ACC112 (cell line): ENCODE measurements at regions not wholly inside any gene's neighbourhood (a gene's known extent, or its start where the extent isn't known, plus 50 kb on each side); places are given as distances from the start of the nearest gene placed in this dataset.

Experiments
- H2AFZ ChIP-seq: fragments of 200-600 bp; sonication (generic); one replicate; pipeline ENCODE4 v1.6.0; 2017; ENCODE audit warnings: antibody characterized with exemption, low read length; ENCODE audit not compliant: unreplicated experiment
- H3K27ac ChIP-seq: fragments of 200-600 bp; sonication (generic); 2 replicates; pipeline ENCODE4 v1.5.1; 2014; ENCODE audit warnings: low read depth, mild to moderate bottlenecking, antibody characterized with exemption, low read length, moderate library complexity
- H3K27me3 ChIP-seq: fragments of 200-600 bp; sonication (generic); 2 replicates; pipeline ENCODE4 v1.6.1; 2014; ENCODE audit warnings: mild to moderate bottlenecking, antibody characterized with exemption, low read length, moderate library complexity, mixed read lengths; ENCODE audit not compliant: insufficient read depth
- H3K36me3 ChIP-seq: fragments of 200-600 bp; sonication (generic); 2 replicates; pipeline ENCODE4 v1.6.1; 2016; ENCODE audit warnings: mild to moderate bottlenecking, antibody characterized with exemption, low read length, moderate library complexity, mixed read lengths; ENCODE audit not compliant: insufficient read depth
- H3K4me1 ChIP-seq: fragments of 200-600 bp; sonication (generic); one replicate; pipeline ENCODE4 v1.6.1; 2016; ENCODE audit warnings: low read length, mixed read lengths; ENCODE audit not compliant: insufficient read depth, unreplicated experiment, control insufficient read depth
- H3K4me3 ChIP-seq: fragments of 200-600 bp; sonication (generic); 2 replicates; pipeline ENCODE4 v1.5.1; 2014; ENCODE audit warnings: mild to moderate bottlenecking, low read depth, low read length
- H3K79me2 ChIP-seq: fragments of 200-600 bp; sonication (generic); one replicate; pipeline ENCODE4 v1.6.0; 2016; ENCODE audit warnings: low read length; ENCODE audit not compliant: control insufficient read depth, unreplicated experiment, insufficient read depth

DNA sequence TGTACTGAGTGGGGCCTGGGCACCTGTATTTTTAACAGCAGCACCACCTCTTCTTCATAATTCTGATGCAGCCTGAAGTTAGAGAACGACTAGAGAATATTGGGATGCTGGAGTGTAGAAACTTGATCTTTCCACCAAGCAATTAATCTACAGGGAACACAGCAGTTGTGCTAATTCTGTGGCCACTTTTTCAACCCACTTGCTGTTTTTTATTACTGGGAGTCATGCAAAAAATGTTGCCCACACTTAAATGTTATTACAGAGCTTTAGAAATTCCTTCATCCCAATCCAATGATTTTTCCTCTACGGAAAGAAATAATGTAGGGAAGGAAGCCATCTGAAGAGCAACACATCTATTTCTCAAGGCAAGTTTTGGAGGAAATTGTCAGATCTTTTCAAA, 190.9 kb upstream of the TUT7 start:
- Histone ChIP-seq H3K4me1 (peaks cover 13% of the 10 kb centered on the region), H3K79me2 (no peaks in the 10 kb centered on the region), H3K4me3 (no peak overlapping the region), H3K36me3 (no peaks in the 10 kb centered on the region), H2AFZ (no peak overlapping the region), H3K27me3 (no peaks in the 10 kb centered on the region), H3K27ac (no peak overlapping the region)

DNA sequence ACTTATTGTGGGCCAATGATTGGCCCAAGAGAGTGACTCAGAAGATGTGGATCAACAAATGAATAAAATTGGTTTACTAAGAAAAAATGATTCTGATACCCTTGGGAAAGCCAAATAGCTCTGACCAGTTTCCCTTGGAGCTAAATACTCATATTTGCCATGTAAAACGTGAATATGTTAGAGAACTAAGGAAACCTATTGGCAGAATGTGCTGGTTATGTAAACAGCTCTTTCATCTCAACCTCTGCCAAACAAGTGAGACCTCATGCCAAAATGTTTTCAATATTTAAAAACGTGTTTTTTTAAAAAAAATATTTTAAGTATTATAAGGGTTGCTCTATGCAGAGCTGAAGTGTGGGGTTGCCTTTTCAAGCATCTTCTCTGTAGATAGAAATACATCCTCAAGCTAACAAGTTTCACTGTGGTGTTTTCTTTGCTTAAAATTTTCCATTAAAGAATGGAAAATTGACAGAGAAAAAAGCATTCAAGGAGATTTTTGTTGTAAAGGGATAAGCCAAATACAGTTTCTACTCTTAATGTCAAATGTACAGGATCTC, 186.9 kb upstream of the TUT7 start:
- H3K4me1 ChIP-seq: no peaks in the 10 kb centered on the region
- H3K79me2 ChIP-seq: no peaks in the 10 kb centered on the region
- H3K27me3 ChIP-seq: no peaks in the 10 kb centered on the region
- no peaks in the 10 kb centered on the region for H3K36me3 ChIP-seq
- no peak overlapping the region for H2AFZ ChIP-seq
- no peak overlapping the region for H3K27ac ChIP-seq
- H3K4me3 ChIP-seq: no peak overlapping the region

DNA sequence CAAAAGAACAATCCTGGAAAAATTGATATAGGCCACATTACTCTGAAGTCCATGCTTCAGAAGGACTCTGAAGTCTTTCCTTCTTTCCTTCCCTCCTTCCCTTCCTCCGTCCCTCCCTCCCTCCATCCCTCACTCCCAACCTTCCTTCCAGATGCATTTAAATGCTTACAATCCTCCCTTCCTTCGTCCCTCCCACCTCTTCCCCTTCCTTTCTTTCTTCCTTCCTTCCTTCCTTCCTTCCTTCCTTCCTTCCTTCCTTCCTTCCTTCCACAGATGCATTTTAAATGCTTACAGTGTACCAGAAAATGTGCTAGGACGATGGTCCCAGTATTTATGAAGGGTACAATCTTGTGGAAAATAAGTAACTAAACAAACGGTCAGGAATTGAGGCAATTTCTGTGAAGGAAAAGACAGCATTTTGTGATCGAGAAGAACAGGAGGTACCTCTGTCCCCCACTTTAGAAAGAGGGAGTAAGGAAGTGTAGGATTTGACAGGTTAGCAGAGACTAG, 181.3 kb upstream of the TUT7 start:
- Histone ChIP-seq H3K4me3 (no peak overlapping the region), H3K27me3 (no peaks in the 10 kb centered on the region), H3K36me3 (no peaks in the 10 kb centered on the region), H3K27ac (no peak overlapping the region), H2AFZ (no peak overlapping the region), H3K4me1 (no peaks in the 10 kb centered on the region), H3K79me2 (no peaks in the 10 kb centered on the region)

DNA sequence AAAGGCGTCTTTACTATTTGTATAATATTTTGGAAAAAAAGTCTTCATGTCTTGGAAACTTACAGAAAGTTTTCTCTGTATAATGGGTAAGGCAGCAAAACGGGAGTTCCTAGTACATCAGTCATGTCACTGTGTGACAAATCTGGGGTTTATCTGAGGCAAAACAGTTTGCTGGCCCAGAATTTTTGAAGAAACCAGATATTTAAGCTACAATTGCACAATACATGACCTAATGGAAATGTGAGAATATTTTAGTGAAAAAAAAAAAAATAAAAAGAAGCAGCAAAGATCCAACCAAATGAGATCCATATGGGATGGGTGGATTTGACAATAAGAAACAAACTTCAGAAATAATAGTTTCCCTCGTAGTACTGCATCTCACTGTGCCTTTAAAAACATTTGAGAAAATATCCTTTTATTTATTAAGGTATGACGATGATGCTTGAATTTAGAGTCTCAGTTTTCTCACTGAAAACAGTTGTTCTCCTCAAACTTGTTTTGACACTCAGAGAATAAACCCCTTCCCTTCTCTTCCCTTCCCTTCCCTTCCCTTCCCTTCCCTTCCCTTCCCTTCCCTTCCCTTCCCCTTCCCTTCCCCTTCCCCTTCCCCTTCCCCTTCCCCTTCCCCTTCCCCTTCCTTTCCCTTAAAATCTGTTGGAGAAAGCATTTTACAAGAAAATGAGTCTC, 180.5 kb upstream of the TUT7 start:
- no peaks in the 10 kb centered on the region for H3K36me3 ChIP-seq
- H3K4me3 ChIP-seq: no peak overlapping the region
- H3K4me1 ChIP-seq: no peaks in the 10 kb centered on the region
- no peak overlapping the region for H2AFZ ChIP-seq
- no peak overlapping the region for H3K27ac ChIP-seq
- no peaks in the 10 kb centered on the region for H3K27me3 ChIP-seq
- H3K79me2 ChIP-seq: no peaks in the 10 kb centered on the region

DNA sequence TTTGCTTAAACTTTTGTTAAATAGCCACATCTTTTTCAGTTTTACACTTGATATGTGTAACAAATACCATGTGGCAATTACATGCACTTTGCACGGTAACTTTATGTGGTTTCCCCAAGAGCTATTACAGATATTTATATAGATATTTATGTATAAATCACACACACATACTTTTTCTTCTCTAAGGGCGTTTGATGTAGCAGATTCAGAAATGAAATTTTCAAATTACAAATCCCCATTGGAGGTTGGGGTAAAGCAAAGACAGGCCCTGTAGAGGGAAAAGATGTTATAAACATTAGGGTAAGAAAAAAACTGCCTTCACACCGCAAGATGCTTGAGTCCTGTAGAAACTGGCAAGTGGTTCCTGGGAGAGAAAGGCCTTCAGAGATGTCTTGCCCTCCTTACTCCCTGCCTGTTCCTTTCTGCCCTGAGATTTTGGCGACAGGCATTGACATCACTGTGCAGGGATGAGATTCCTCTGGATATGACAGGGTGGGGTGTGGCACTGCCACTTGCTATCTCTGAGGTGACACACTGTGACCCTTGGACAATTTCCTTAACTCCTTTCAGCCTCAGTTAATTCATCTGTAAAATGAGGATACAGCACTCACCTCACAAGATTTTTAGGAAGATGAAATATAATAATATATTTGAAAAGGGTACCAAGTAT, 177.9 kb upstream of the TUT7 start:
- no peak overlapping the region for H3K4me3 ChIP-seq
- no peaks in the 10 kb centered on the region for H3K79me2 ChIP-seq
- no peak overlapping the region for H3K27ac ChIP-seq
- no peak overlapping the region for H2AFZ ChIP-seq
- H3K27me3 ChIP-seq: peaks cover 8% of the 10 kb centered on the region; the same call in 1 of the 2 replicates
- H3K36me3 ChIP-seq: no peaks in the 10 kb centered on the region
- H3K4me1 ChIP-seq: no peaks in the 10 kb centered on the region

DNA sequence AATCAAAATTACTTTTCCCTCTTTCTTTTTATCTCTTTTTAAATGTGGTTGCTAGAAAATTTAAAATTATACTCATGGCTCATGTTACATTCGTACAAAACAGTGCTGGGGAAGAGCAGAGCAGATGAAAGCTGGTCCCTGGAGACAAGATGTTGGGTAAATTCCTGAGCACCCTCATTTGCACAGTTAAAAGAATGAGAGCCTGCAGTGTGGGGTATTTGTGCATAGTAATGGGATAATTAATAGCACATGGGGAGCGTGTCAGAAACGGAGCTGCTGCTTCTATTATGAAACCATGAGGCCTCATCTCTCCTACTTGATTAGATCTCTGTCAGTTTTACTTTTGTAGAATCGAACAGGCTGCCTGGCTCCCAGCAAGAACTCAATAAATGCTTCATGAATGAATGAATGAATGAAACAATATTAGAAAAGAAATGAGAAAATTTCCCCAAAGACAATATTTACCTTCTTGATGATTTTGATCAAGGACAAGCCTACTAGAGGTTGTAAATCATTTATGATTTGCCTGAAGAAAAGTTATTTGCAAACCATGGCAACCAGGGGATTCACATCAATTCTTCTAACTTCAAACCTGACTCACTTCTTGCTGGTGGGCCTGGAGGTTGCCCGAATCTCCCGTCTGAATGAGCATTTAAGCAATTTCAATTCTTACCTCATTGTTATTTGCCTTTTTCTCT, 177.2 kb upstream of the TUT7 start:
- H3K4me1 ChIP-seq: no peaks in the 10 kb centered on the region
- H3K79me2 ChIP-seq: no peaks in the 10 kb centered on the region
- H3K27me3 ChIP-seq: peaks cover 15% of the 10 kb centered on the region; the same call in 1 of the 2 replicates
- H3K27ac ChIP-seq: no peak overlapping the region
- no peak overlapping the region for H2AFZ ChIP-seq
- H3K36me3 ChIP-seq: no peaks in the 10 kb centered on the region
- no peak overlapping the region for H3K4me3 ChIP-seq

DNA sequence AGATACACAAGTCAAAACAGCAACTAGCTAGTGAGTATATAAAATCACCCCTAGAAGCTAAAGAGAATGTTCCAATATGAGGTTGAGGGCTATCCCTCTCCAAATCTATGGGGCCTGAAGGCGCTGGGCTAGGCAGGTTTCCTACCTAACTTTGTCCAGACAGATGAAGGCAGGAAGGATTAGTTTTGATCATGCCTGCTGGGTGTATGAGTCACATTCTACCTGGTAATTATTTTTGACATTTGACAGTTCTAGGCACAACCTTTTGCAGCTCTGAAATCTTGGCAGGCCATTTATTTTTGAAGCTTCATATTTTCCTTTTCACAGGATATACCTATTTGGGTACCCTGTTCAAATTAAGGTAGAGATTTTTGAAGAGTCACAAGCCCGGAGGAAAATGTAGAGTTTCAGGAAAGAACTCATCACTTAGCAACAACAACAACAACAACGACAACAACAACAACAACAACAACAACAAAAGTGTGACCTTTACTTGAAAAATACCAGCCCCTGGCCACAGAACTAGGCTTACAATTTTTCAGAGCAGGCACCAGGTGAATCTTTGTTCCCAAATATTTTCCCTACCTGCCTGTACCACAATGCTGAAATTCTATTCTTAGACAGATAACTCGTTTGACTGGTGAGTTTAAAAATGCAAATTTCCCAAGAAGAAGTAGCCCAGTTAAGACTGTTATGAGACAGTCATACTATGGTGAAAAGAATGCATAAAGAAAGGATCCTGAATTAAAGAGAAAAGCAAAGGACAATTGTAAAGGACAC, 175.5 kb upstream of the TUT7 start:
- H3K27me3 ChIP-seq: peaks cover 28% of the 10 kb centered on the region
- no peak overlapping the region for H3K4me3 ChIP-seq
- no peak overlapping the region for H3K27ac ChIP-seq
- H3K36me3 ChIP-seq: no peaks in the 10 kb centered on the region
- no peaks in the 10 kb centered on the region for H3K79me2 ChIP-seq
- H2AFZ ChIP-seq: no peak overlapping the region
- H3K4me1 ChIP-seq: no peaks in the 10 kb centered on the region

DNA sequence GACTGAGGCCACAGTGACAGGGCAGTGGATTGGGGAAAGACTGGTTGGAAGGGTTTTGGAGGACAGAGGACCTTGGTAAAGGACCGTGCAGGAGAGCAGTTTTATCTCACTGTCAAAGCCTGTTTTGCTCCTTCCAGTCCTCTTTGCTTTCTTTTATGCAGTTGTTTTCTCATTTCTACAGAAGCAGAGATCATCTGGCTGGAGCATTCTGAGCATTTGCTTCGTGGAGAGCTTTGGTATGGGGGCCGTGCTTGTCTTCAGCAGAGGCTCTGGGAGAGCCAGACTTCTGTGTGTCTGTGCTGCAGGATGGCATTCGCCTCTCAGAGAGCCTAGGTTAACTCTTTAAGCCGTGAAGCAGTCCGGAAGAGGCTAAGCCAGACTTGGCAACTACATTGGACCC, 171.8 kb upstream of the TUT7 start:
- no peaks in the 10 kb centered on the region for H3K36me3 ChIP-seq
- H3K27ac ChIP-seq: no peak overlapping the region
- peaks cover 28% of the 10 kb centered on the region for H3K27me3 ChIP-seq
- H3K4me3 ChIP-seq: no peak overlapping the region
- no peaks in the 10 kb centered on the region for H3K4me1 ChIP-seq
- H3K79me2 ChIP-seq: no peaks in the 10 kb centered on the region
- no peak overlapping the region for H2AFZ ChIP-seq

DNA sequence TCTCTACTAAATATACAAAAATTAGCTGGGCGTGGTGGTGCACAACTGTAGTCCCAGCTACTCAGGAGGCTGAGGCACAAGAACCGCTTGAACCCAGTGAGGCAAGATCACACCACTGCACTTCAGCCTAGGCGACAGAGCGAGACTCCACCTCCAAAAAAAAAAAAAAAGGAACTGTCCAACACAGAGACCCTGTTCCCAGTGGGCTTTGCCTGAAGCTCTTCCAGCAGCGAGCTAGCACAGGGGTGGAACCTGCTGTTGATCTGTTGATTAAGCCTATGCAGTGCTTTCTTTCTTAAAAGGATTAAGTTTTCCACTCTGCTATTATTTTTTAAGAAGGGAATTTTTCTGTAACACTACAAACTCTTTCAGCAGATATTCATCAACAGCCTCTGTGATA, 171.0 kb upstream of the TUT7 start:
- H2AFZ ChIP-seq: no peak overlapping the region
- no peaks in the 10 kb centered on the region for H3K79me2 ChIP-seq
- H3K4me3 ChIP-seq: no peak overlapping the region
- peaks cover 28% of the 10 kb centered on the region for H3K27me3 ChIP-seq
- H3K4me1 ChIP-seq: no peaks in the 10 kb centered on the region
- no peaks in the 10 kb centered on the region for H3K36me3 ChIP-seq
- H3K27ac ChIP-seq: no peak overlapping the region

DNA sequence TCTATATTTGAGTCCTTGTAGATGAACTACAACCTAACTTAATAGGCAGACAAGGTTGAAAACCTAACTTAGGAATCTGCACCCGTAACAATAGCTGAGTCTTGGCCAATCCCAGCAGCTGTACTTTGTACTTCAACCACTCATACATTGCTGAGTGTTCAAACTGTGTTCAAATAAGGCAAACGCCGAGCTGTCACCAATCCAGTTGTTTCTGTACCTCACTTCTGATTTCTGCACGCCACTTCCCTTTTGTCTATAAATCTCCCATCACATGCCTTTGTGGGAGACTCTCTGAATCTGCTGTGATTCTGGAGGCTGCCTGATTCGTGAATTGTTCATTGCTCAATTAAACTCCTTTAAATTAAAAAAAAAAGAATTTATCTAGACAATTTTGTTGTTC, 167.8 kb upstream of the TUT7 start:
- no peak overlapping the region for H2AFZ ChIP-seq
- peaks cover 18% of the 10 kb centered on the region for H3K27me3 ChIP-seq
- H3K4me3 ChIP-seq: no peak overlapping the region
- H3K36me3 ChIP-seq: no peaks in the 10 kb centered on the region
- no peaks in the 10 kb centered on the region for H3K79me2 ChIP-seq
- H3K27ac ChIP-seq: no peak overlapping the region
- no peaks in the 10 kb centered on the region for H3K4me1 ChIP-seq
